IMR-90 (cell line): ENCODE measurements at regions not wholly inside any gene's neighbourhood (a gene's known extent, or its start where the extent isn't known, plus 50 kb on each side); places are given as distances from the start of the nearest gene placed in this dataset.

Experiments used
- ATAC-seq: fragments of 200-7000 bp; cut with Tn5 transposase; 2 replicates; pipeline ENCODE4 v1.9.1; 2020; ENCODE audit warnings: low read depth, mild to moderate bottlenecking, moderate library complexity
- BruUV-seq: library from RNA; stranded (reverse); fragments of 400-500 nt; replicated peaks from 2 replicates; lab custom pipeline; 2021; lab: Mats Ljungman, UMichigan
- CTCF ChIA-PET: fragments of 300-600 bp; formaldehyde crosslinking; extraction: SDS; loops from one replicate; lab custom pipeline; 2021; ENCODE audit warnings: antibody characterized with exemption; lab: Yijun Ruan, JAX
- POLR2A ChIA-PET: fragments of 300-600 bp; sonication (Branson Sonifier 250); formaldehyde crosslinking; loops from one replicate; lab custom pipeline; 2022; ENCODE audit warnings: antibody characterized with exemption; ENCODE audit not compliant: unreplicated experiment; lab: Charles Lee
- DNase-seq: peaks from one replicate; pipeline ENCODE4 v3.0.0; 2013
- H2AFZ ChIP-seq: replicated peaks from 2 replicates; pipeline ENCODE3; 2013; ENCODE audit warnings: low read length, mild to moderate bottlenecking; ENCODE audit not compliant: poor library complexity
- H2AK5ac ChIP-seq: 2 replicates; pipeline ENCODE4 v1.6.1; 2013; ENCODE audit warnings: low read depth, low read length, inconsistent platforms
- H2AK9ac ChIP-seq: replicated peaks from 2 replicates; pipeline ENCODE3; 2013; ENCODE audit warnings: mild to moderate bottlenecking, low read depth, low read length, moderate library complexity; ENCODE audit not compliant: poor library complexity
- H2BK120ac ChIP-seq: 2 replicates; pipeline ENCODE4 v1.6.1; 2013; ENCODE audit warnings: low read depth, low read length, inconsistent platforms
- H2BK15ac ChIP-seq: 3 replicates; pipeline ENCODE4 v1.6.1; 2013; ENCODE audit warnings: low read depth, low read length, inconsistent platforms
- H2BK20ac ChIP-seq: 2 replicates; pipeline ENCODE4 v1.6.1; 2013; ENCODE audit warnings: low read depth, mild to moderate bottlenecking, inconsistent platforms, low read length, moderate library complexity
- H2BK5ac ChIP-seq: 2 replicates; pipeline ENCODE4 v1.6.1; 2013; ENCODE audit warnings: mild to moderate bottlenecking, low read depth, low read length, inconsistent platforms; ENCODE audit not compliant: poor library complexity, severe bottlenecking
- H3K14ac ChIP-seq: replicated peaks from 2 replicates; pipeline ENCODE4 v1.6.1; 2013; ENCODE audit warnings: low read depth, low read length, inconsistent platforms
- H3K18ac ChIP-seq: 2 replicates; pipeline ENCODE4 v1.6.1; 2013; ENCODE audit warnings: low read depth, low read length, control low read depth
- H3K23ac ChIP-seq: 2 replicates; pipeline ENCODE4 v1.6.1; 2013; ENCODE audit warnings: low read depth, low read length, inconsistent platforms
- H3K27ac ChIP-seq: 2 replicates; pipeline ENCODE4 v1.5.1; 2013; ENCODE audit warnings: mild to moderate bottlenecking, control low read depth, low read length; ENCODE audit not compliant: insufficient read depth
- H3K27me3 ChIP-seq: 2 replicates; pipeline ENCODE4 v1.6.1; 2013; ENCODE audit warnings: low read length; ENCODE audit not compliant: control insufficient read depth, insufficient read depth
- H3K36me3 ChIP-seq: 2 replicates; pipeline ENCODE4 v1.6.1; 2013; ENCODE audit warnings: low read length, mixed read lengths; ENCODE audit not compliant: control insufficient read depth, insufficient read depth
- H3K4ac ChIP-seq: 2 replicates; pipeline ENCODE4 v1.6.1; 2013; ENCODE audit warnings: low read depth, low read length, inconsistent platforms
- H3K4me1 ChIP-seq: 2 replicates; pipeline ENCODE4 v1.6.1; 2013; ENCODE audit warnings: low read length, mixed read lengths; ENCODE audit not compliant: control insufficient read depth, insufficient read depth
- H3K4me2 ChIP-seq: 2 replicates; pipeline ENCODE4 v1.6.1; 2013; ENCODE audit warnings: low read depth, mild to moderate bottlenecking, control low read depth, low read length, moderate library complexity
- H3K4me3 ChIP-seq: 2 replicates; pipeline ENCODE4 v1.5.1; 2013; ENCODE audit warnings: low read depth, mild to moderate bottlenecking, control low read depth, low read length, moderate library complexity; ENCODE audit not compliant: insufficient read depth
- H3K56ac ChIP-seq: 2 replicates; pipeline ENCODE4 v1.6.1; 2013; ENCODE audit warnings: low read length, inconsistent platforms; ENCODE audit not compliant: insufficient read depth; ENCODE audit errors: extremely low read depth
- H3K79me1 ChIP-seq, 2 experiments: 2 replicates each; pipeline ENCODE4 v1.6.1; 2013; ENCODE audit warnings: low read length in 2 of 2, inconsistent platforms in 1 of 2, low read depth in 1 of 2
- H3K9ac ChIP-seq: 2 replicates; pipeline ENCODE4 v1.6.1; 2013; ENCODE audit warnings: low read depth, low read length, control low read depth
- H3K9me1 ChIP-seq: 2 replicates; pipeline ENCODE4 v1.6.1; 2013; ENCODE audit warnings: low read length, inconsistent platforms; ENCODE audit not compliant: insufficient read depth
- H3K9me3 ChIP-seq: 2 replicates; pipeline ENCODE4 v1.6.1; 2013; ENCODE audit warnings: low read length; ENCODE audit not compliant: control insufficient read depth, insufficient read depth
- H4K20me1 ChIP-seq: 2 replicates; pipeline ENCODE4 v1.6.1; 2013; ENCODE audit warnings: low read length, inconsistent platforms; ENCODE audit not compliant: insufficient read depth
- H4K5ac ChIP-seq: 2 replicates; pipeline ENCODE4 v1.6.1; 2013; ENCODE audit warnings: mild to moderate bottlenecking, low read depth, low read length, control low read depth
- H4K8ac ChIP-seq, 2 experiments: 2 replicates each; pipeline ENCODE4 v1.6.1; 2013; ENCODE audit warnings: low read depth in 2 of 2, low read length in 2 of 2, control low read depth in 1 of 2, inconsistent platforms in 1 of 2
- H4K91ac ChIP-seq: 2 replicates; pipeline ENCODE4 v1.6.1; 2013; ENCODE audit warnings: low read depth, low read length, inconsistent platforms; ENCODE audit not compliant: insufficient read depth
- MAFK ChIP-seq: IDR thresholded peaks from 2 replicates; pipeline ENCODE4 v1.6.1; 2012; ENCODE audit warnings: low read depth, low read length, improper control_type of control experiment
- POLR2A ChIP-seq: IDR thresholded peaks from 2 replicates; pipeline ENCODE4 v1.6.1; 2012; ENCODE audit warnings: mild to moderate bottlenecking, low read depth, low read length
- WGBS, 2 experiments: methylation state at CpG; one replicate each; pipeline versions ENCODE4 v1.1.5 to v1.1.7; 2013; ENCODE audit warnings: missing lambda C conversion rate in 2 of 2; ENCODE audit not compliant: insufficient read length in 1 of 2; ENCODE audit errors: extremely low coverage in 2 of 2; 5-methylcytosine and 5-hydroxymethylcytosine counted together
- dilution Hi-C: fragments of 300-500 bp; cut with HindIII; formaldehyde crosslinking; loops from one replicate; pipeline ENCODE4 v1.14.3; 2018; ENCODE audit warnings: low sequenced_read_pairs; ENCODE audit not compliant: unreplicated experiment
- in situ Hi-C: fragments of 300-500 bp; cut with MboI; formaldehyde crosslinking; loops from 3 replicates; pipeline ENCODE4 v1.14.3; 2019; ENCODE audit warnings: low sequenced_read_pairs, inconsistent platforms, mixed read lengths
- intact Hi-C: fragments of 100-400 bp; cut with micrococcal nuclease; formaldehyde crosslinking; loops from 2 replicates; pipeline ENCODE4 v1.10.0; 2022
- TF ChIP-seq, protein P1 (sequence below): conservative IDR thresholded peaks from 2 replicates; pipeline ENCODE4 v1.5.1; 2012; ENCODE audit warnings: mild to moderate bottlenecking, low read depth, low read length, improper control_type of control experiment

DNA sequence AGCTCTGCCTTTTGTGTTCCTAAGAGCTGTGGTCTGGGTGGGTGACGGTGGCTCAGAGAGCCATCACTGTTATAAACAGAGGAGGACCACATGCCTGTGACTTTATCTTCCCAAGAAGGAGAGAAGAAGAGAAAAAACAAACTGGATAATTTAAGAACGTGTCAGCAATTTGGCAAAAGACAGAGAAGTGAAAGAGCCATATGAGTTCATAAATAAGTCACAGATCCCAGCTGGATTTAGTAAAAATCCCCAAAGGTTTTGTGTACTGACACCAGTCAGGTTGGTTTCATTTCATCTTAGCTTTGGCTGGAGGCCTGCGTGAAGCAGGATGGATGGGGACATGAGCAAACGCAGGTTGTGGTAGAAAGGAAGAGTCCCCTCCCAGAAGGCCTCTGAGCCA, 120.7 kb downstream of the CXCL12 start:
- POLR2A ChIA-PET = no interaction called here
- Histone ChIP-seq H3K9me3 (0 out of 2 replicates have a peak, but pooled peaks cover 1% of the 10 kb centered on the region), H3K27me3 (peaks cover 12% of the 10 kb centered on the region), H3K9ac (no peak overlapping the region), H2BK15ac (no peak overlapping the region), H3K4me2 (no peak overlapping the region), H4K8ac (no peak overlapping the region), H4K20me1 (no peaks in the 10 kb centered on the region), H3K4ac (no peak overlapping the region), H3K56ac (no peak overlapping the region), H3K79me1 (no peaks in the 10 kb centered on the region), H4K5ac (no peak overlapping the region), H3K23ac (no peak overlapping the region), H3K18ac (no peak overlapping the region), H2BK20ac (no peak overlapping the region), H2AK5ac (no peak overlapping the region), H2AFZ (no peak overlapping the region), H3K36me3 (no peaks in the 10 kb centered on the region), H2AK9ac (no peak overlapping the region), H2BK5ac (no peak overlapping the region), H3K4me3 (no peak overlapping the region), H3K4me1 (no peaks in the 10 kb centered on the region), H2BK120ac (no peak overlapping the region), H3K27ac (no peak overlapping the region), H3K9me1 (no peaks in the 10 kb centered on the region), H3K14ac (no peak overlapping the region), H4K91ac (no peak overlapping the region)
- TF ChIP-seq, protein P1, sequence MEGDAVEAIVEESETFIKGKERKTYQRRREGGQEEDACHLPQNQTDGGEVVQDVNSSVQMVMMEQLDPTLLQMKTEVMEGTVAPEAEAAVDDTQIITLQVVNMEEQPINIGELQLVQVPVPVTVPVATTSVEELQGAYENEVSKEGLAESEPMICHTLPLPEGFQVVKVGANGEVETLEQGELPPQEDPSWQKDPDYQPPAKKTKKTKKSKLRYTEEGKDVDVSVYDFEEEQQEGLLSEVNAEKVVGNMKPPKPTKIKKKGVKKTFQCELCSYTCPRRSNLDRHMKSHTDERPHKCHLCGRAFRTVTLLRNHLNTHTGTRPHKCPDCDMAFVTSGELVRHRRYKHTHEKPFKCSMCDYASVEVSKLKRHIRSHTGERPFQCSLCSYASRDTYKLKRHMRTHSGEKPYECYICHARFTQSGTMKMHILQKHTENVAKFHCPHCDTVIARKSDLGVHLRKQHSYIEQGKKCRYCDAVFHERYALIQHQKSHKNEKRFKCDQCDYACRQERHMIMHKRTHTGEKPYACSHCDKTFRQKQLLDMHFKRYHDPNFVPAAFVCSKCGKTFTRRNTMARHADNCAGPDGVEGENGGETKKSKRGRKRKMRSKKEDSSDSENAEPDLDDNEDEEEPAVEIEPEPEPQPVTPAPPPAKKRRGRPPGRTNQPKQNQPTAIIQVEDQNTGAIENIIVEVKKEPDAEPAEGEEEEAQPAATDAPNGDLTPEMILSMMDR = no peak
- TF ChIP-seq MAFK = peak; percentile 58
- TF ChIP-seq POLR2A = no peak
- intact Hi-C loops (no loop called here), dilution Hi-C loops (no loop called here), in situ Hi-C loops (no loop called here)
- WGBS, 2 experiments = no CpG with 5 or more reads among the region's 4 CpGs
- no TSS peak for BruUV-seq
- ATAC-seq = no peak
- DNase-seq = peak; percentile 17
- CTCF ChIA-PET = no interaction called here
